ENCODE measurements at regions not wholly inside any gene's neighbourhood (a gene's known extent, or its start where the extent isn't known, plus 50 kb on each side); places are given as distances from the start of the nearest gene placed in this dataset.

DNA sequence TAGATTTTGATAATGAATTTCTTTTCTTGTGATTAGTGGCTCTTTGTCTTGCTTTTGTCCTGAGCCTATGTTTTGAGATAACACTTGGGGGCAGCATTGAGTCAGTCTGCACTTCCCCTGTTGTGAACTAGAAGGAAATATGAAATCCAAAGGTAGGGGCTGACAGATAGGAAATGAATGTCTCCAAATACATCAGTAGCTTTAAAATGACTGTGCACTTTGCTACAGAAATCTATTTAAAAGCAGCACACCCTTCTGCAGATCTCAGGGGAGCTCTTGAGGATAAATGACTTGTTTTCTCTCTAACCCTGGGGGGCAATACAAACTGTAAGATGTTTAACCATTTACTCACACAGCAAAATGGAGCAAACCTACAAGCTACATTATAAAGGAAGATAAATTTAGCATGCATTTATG, 176.0 kb upstream of the MYO3A start:
- intact Hi-C loops (cut with micrococcal nuclease): no loop called here
- ATAC-seq (no peak), DNase-seq (no peak)
- Histone ChIP-seq H3K27ac (ENCODE audit: low read length) (no peak overlapping the region), H3K9me3 (ENCODE audit: control insufficient read depth, insufficient read depth, low read length) (no peaks in the 10 kb centered on the region), H3K27me3 (ENCODE audit: control insufficient read depth, insufficient read depth, low read length) (no peaks in the 10 kb centered on the region), H3K4me3 (ENCODE audit: low read length) (no peak overlapping the region), H3K4me1 (ENCODE audit: control insufficient read depth, insufficient read depth, low read length) (no peaks in the 10 kb centered on the region), H3K36me3 (ENCODE audit: control insufficient read depth, insufficient read depth, low read length) (no peaks in the 10 kb centered on the region)
- no peaks in the 10 kb centered on the region for H3K27me3 Mint-ChIP-seq (ENCODE audit: low read depth in 2 of 2)
- TF ChIP-seq, protein P1, sequence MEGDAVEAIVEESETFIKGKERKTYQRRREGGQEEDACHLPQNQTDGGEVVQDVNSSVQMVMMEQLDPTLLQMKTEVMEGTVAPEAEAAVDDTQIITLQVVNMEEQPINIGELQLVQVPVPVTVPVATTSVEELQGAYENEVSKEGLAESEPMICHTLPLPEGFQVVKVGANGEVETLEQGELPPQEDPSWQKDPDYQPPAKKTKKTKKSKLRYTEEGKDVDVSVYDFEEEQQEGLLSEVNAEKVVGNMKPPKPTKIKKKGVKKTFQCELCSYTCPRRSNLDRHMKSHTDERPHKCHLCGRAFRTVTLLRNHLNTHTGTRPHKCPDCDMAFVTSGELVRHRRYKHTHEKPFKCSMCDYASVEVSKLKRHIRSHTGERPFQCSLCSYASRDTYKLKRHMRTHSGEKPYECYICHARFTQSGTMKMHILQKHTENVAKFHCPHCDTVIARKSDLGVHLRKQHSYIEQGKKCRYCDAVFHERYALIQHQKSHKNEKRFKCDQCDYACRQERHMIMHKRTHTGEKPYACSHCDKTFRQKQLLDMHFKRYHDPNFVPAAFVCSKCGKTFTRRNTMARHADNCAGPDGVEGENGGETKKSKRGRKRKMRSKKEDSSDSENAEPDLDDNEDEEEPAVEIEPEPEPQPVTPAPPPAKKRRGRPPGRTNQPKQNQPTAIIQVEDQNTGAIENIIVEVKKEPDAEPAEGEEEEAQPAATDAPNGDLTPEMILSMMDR (IDR thresholded peaks at IDR 0.05): no peak
- H3K4me3 Mint-ChIP-seq: no peak overlapping the region
- H3K36me3 Mint-ChIP-seq: no peaks in the 10 kb centered on the region
- no peak overlapping the region for H3K27ac Mint-ChIP-seq
- H3K9me3 Mint-ChIP-seq: no peaks in the 10 kb centered on the region
- no peaks in the 10 kb centered on the region for H3K4me1 Mint-ChIP-seq

DNA sequence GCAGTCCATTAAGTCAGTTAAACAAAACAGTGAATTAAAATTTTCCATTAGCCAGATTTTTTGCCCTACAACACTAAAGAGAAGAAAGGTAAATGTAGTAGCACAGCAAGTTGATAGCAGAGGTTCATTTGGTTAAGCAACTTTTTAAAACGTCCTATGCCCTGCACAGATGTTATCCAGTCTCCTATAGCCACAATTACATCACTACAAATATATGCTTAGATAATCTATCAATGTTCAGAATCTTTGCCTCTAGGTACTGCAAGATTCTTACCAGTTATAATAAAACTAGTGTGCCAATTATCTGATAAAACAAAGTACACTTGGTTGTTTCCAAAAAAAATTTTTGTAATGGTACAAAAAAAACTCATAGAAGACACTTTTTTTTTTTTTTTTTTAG, 175.5 kb upstream of the MYO3A start:
- Mint-ChIP-seq H3K4me1 (no peaks in the 10 kb centered on the region), H3K4me3 (no peak overlapping the region), H3K9me3 (no peaks in the 10 kb centered on the region), H3K27ac (no peak overlapping the region), H3K27me3 (ENCODE audit: low read depth in 2 of 2) (no peaks in the 10 kb centered on the region), H3K36me3 (no peaks in the 10 kb centered on the region)
- 71% methylated on average over 1 of the region's 1 CpG for WGBS (ENCODE audit: insufficient coverage)
- no peaks in the 10 kb centered on the region for H3K9me3 ChIP-seq (ENCODE audit: control insufficient read depth, insufficient read depth, low read length)
- intact Hi-C loops (cut with micrococcal nuclease): no loop called here
- no peak overlapping the region for H3K4me3 ChIP-seq (ENCODE audit: low read length)
- DNase-seq (no peak), ATAC-seq (no peak)
- H3K36me3 ChIP-seq (ENCODE audit: control insufficient read depth, insufficient read depth, low read length): no peaks in the 10 kb centered on the region
- H3K4me1 ChIP-seq (ENCODE audit: control insufficient read depth, insufficient read depth, low read length): no peaks in the 10 kb centered on the region
- no peaks in the 10 kb centered on the region for H3K27me3 ChIP-seq (ENCODE audit: control insufficient read depth, insufficient read depth, low read length)
- no peak overlapping the region for H3K27ac ChIP-seq (ENCODE audit: low read length)
- TF ChIP-seq, protein P1 (IDR thresholded peaks at IDR 0.05): no peak

DNA sequence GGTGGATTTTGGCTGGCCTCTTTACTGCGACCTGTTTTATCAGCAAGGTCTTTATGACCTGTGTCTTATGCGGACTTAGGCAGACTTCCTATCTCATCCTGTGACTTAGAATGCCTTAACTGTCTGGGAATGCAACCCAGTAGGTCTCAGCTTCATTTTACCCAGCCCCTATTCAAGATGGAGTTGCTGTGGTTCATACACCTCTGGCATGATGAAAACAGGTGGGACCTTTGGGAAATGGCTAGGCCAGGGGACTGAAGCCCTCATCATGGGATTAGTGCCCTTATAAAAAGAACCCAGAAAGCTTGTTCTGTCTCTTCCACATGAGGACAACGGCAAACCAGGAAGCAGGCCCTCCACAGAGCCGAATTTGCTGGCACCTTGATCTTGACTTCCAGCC, 172.1 kb upstream of the MYO3A start:
- H3K9me3 ChIP-seq (ENCODE audit: control insufficient read depth, insufficient read depth, low read length): no peaks in the 10 kb centered on the region
- H3K4me3 ChIP-seq (ENCODE audit: low read length): no peak overlapping the region
- Mint-ChIP-seq H3K36me3 (no peaks in the 10 kb centered on the region), H3K4me3 (no peak overlapping the region), H3K27me3 (ENCODE audit: low read depth in 2 of 2) (peaks cover 4 to 5% of the 10 kb centered on the region in 2 donors), H3K4me1 (no peaks in the 10 kb centered on the region), H3K9me3 (no peaks in the 10 kb centered on the region), H3K27ac (no peak overlapping the region)
- H3K27ac ChIP-seq (ENCODE audit: low read length): no peak overlapping the region
- 90% methylated on average over 4 of the region's 4 CpGs for WGBS (ENCODE audit: insufficient coverage)
- no peaks in the 10 kb centered on the region for H3K36me3 ChIP-seq (ENCODE audit: control insufficient read depth, insufficient read depth, low read length)
- ATAC-seq (no peak), DNase-seq (no peak)
- no peaks in the 10 kb centered on the region for H3K4me1 ChIP-seq (ENCODE audit: control insufficient read depth, insufficient read depth, low read length)
- H3K27me3 ChIP-seq (ENCODE audit: control insufficient read depth, insufficient read depth, low read length): peaks cover 5% of the 10 kb centered on the region
- TF ChIP-seq, protein P1 (IDR thresholded peaks at IDR 0.05): no peak
- intact Hi-C loops (cut with micrococcal nuclease): no loop called here

DNA sequence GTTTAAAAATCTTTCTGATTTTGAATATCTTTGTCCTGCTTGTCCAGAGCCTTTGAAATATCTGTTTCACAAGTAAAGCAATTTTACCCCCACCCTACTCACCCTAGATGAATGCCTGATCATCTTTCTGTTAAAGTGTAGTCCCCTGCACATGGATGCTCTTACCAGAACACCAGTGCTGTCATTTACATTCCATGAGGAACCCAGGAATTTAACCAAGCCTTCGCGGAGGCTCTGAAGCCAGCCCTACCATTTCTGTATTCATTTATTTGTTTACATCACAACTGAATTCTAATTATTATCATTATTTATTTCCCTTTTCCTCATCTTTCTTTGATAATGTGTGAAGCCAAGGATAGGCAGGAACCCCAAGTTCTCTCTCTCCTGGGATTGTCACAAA, 167.8 kb upstream of the MYO3A start:
- H3K4me3 Mint-ChIP-seq: no peak overlapping the region
- ATAC-seq: no peak
- no peaks in the 10 kb centered on the region for H3K9me3 Mint-ChIP-seq
- no peaks in the 10 kb centered on the region for H3K4me1 Mint-ChIP-seq
- H3K4me3 ChIP-seq (ENCODE audit: low read length): no peak overlapping the region
- TF ChIP-seq, protein P1 (IDR thresholded peaks at IDR 0.05): no peak
- H3K27ac ChIP-seq (ENCODE audit: low read length): no peak overlapping the region
- H3K27ac Mint-ChIP-seq: no peak overlapping the region
- H3K9me3 ChIP-seq (ENCODE audit: control insufficient read depth, insufficient read depth, low read length): no peaks in the 10 kb centered on the region
- no peak for DNase-seq
- H3K36me3 ChIP-seq (ENCODE audit: control insufficient read depth, insufficient read depth, low read length): no peaks in the 10 kb centered on the region
- H3K4me1 ChIP-seq (ENCODE audit: control insufficient read depth, insufficient read depth, low read length): no peaks in the 10 kb centered on the region
- no peaks in the 10 kb centered on the region for H3K36me3 Mint-ChIP-seq
- peaks cover 4 to 5% of the 10 kb centered on the region in 2 donors for H3K27me3 Mint-ChIP-seq (ENCODE audit: low read depth in 2 of 2)
- intact Hi-C loops (cut with micrococcal nuclease): no loop called here
- WGBS (ENCODE audit: insufficient coverage): 79% methylated on average over 2 of the region's 2 CpGs
- peaks cover 5% of the 10 kb centered on the region for H3K27me3 ChIP-seq (ENCODE audit: control insufficient read depth, insufficient read depth, low read length)

All from natural killer cell (primary cell).